ENCODE measurements at regions not wholly inside any gene's neighbourhood (a gene's known extent, or its start where the extent isn't known, plus 50 kb on each side); places are given as distances from the start of the nearest gene placed in this dataset.

GRCh38 chr6:167710363-167710920 lies 116.3 kb upstream of the AFDN start:
- no peak for DNase-seq

DNA sequence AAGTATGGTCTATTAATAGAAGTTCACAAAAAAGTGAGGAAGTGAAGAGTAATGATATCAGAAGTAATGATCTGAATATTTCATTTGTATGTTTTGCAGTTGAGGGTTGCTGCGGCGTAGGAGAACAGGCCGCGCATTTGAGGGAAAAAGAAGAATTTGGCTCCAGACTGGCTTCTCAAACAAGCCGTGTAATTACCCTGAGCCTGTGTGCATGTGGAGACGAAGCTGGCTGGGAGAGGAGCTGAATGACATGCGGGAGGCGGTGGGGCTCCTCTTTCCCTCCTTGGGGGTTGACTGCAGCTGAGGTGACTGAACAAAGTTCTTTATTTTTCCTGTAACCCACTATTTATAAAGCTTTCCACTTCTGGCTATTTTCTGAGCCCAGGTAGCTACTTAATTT lies 115.5 kb upstream of the AFDN start:
- no peak for DNase-seq

- DNase-seq: no peak
Observed at GRCh38 chr6:167711768-167712730, 114.7 kb upstream of the AFDN start.

DNA sequence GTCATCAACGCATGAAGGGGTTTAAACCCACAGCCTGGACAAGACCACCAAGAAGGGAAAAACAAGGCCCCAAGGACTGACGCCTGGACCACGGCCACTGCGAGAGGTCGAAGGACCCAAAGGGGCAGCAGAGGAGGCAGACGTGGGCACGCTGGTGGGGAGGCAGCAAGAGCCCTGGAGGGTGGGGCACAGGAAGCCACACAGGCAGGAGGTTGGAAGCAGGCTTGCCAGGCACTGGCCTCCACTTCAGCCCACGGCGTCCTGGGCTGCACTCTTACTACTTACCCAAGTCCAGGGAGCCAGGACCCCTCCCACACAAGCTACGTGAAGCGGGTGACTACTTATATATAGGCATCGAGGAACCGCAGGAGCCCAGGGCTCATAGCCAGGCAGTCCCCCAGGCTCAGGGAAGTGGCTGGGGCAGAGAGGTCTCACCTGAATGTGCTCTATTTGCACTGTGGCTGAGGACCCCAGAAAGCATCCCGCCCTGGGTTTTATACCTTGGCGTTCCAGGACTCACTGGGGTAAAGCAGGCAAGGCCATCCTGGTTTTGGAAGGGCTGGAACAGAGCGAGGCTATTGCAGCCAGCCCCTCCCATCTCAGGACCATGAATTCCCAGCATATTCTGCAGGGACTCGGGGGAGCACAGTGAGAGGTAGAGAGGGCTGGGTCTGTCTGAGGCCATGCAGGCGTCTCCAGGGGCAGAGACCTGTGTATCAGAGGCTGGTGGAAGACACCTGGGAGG lies 113.8 kb upstream of the AFDN start:
- DNase-seq: no peak

DNA sequence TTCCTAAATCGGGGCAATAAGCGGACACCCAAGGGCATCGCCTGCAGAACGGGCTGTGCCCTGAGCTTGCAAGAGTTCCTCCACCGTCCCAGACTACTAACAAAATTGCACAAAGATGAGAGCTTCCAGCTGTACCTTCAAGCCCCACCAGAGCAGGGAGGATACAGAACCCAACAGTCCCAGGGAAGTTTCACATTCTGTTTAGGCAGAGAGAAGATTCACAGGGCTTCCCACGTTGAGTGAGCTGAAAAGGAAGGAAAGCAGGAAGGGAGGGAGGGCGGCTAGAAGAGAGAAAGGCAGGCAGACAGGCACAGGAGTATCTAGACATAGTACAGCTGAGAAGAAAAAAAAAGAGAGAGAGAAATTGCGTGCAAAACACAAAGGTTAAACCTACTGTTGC lies 112.6 kb upstream of the AFDN start:
- DNase-seq: no peak

GRCh38 chr6:167717455-167717854 lies 109.3 kb upstream of the AFDN start:
- DNase-seq: no peak

GRCh38 chr6:167717867-167718266 lies 108.8 kb upstream of the AFDN start:
- no peak for DNase-seq

DNA sequence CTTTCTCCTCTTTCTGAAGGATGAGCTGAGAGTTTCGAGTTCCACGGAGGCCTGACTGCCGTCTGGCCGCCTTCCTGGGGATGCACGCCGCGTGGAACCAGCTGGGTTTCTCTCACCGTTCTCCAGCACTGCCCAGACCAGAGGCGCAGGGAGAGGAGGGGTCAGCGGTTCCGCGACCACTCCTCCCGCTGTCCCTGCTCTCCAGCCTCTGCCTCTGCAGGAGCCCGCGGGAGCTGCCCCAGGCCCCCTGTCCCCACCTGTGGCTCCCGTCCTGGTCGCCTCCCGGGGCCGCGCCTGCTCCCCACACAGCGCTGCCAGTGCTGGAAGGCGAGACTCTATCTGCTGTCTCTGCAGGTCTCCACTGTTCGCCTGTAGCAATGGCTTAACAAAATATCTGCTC lies 106.8 kb upstream of the AFDN start:
- no peak for DNase-seq

DNA sequence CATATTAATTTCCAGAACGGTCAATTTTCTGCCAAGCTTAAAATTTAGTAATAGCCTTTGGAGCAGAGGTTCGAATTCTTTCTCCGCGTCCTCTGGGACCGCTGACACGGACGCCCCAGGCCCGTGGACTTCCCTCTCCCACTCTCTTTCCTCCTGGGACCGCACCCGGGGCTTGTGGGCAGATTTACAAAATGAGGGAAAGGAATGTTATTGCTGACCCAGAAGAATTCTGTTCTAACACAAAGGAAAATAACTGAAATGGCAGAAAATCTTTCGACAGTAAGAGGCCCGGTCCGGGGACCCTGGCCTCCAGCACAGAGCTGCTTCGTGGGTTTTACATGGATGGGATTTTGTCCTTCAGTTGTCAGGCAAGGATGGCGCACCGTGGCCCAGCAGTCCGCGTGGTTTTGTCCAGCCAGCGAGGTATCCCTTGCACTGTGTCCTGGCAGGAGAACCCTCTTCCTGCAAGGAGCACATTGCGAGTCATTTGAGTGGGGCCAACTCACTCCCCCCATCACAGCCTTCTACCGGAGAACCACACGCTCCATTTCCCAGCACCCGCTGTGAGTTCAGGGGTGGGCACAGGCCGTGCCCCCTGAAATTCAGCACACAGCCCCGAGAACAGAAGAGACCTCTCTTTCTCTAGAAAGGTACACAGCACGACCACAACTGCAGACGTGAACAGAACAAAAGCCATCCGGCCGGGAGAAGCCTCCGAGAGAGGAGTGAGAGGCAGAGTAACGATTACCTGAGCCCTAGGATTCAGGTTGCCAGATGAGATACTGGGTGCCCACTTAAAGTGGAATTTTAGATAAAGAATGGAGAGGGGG lies 106.0 kb upstream of the AFDN start:
- no peak for DNase-seq

DNA sequence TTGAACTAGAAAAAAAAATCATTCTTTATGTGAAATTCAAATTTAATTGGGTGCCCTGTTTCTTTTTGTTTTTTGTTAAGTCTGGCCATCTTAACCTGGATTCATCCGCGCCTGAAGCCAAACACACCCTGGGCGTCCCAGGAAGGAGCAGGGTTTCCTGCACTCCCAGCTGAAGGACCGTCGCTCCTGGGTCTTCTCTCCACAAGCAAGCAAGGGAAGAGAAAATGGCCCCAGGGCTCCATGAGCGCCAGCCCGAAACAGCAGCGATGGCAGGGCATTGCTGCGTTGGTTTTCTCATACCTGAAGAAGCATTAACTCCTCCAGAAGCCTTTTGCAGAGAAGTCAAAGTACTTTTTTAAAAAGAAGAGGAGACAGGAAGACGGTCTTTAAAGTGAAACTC lies 105.4 kb upstream of the AFDN start:
- DNase-seq: no peak

DNA sequence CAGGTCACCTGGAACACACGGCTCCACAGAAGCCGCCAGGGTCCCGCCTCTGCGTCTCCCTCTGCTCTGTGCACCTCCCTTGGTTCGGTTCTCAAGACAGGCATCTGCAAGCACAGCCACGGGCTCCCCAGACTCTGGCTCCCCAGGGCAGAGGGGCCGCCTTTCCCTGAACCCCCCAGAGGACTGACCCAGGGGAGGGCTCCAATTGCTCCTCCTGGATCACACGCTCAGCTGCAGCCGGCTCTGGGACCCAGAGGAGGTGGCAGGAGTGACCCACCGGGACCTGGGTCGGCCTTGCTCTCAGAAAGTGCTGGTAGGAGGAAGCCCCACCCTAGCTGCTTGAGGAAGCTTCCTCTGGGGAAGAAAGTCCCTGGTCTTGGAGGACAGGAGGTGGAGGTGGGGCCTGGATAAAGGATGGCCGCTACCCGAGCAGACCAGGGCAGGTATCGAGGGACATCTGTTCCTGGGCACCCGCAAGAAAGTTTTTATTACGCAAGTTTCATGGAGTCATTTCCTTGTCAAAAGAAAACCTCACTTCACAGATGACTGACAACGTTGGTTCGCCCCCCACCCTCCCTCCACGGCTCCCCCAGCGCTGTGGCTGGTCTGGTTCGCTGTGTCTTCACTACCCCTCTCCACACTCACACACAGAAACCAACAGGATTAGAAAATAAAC lies 103.9 kb upstream of the AFDN start:
- no peak for DNase-seq

DNA sequence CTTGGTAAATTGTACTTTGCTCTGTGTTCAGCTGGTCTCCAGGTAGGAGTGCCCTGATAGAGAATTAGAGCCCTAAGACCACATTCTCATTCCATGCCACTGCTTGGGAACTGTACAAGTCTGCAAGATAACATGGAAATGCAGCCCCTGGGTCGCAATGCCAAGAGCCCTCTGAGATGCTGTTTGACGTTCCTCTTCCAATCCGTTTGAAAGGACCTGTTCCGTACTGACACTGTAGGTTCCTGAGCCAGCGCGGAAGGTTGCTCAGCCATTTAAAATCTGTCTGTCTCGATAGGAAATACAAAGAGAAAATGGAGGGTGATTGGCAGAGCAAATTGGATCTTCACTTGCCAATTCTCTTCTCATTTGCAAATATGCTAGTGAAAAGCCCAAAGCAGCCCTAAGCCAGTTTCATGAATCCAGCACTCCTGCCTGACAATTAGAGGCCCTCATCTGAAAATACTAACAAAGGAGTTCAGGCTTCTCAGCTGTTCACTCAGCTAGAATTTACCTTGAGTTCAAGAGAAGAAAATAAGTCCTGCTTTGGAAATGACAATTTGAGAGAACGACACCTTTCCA lies 100.6 kb upstream of the AFDN start:
- no peak for DNase-seq

DNA sequence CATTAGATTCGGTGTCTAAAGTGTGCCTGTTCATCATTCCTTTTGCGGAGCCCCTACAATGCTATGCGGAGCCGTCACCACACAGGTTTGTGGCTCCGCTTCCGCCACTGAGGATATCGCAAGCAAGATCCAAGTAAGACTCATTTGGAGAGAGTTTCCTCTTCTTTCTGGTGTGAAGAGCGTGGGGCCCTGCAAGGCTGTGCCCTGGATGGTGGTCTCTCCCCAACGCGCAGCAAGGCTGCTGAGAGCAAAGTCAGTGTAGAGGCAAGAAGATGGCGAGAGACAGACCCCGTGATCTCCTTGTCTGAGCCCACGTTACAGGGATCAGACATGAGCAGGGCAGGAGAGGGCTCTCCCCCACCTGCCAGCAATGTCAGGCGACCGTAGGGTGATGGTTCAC lies 96.3 kb upstream of the AFDN start:
- no peak for DNase-seq

DNA sequence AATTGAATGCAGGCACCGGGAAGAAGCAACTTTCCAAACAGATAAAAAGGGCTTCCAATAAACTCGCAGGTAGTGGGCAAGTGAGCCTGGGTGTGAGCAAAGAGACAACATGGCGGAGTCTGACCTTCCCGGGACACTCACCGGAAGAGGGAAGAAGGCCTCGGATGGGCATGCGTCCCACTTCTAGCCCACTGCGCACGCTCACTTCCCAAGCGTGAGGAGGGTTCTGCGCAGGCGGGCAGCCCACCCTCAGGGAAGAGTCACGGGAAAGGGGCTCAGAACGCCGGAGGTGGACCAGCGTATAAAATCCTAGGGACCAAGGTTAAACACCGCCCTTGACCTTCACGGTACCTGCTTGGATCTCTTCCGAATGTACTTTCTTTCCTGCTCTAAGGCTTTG lies 95.5 kb upstream of the AFDN start:
- DNase-seq: no peak

DNA sequence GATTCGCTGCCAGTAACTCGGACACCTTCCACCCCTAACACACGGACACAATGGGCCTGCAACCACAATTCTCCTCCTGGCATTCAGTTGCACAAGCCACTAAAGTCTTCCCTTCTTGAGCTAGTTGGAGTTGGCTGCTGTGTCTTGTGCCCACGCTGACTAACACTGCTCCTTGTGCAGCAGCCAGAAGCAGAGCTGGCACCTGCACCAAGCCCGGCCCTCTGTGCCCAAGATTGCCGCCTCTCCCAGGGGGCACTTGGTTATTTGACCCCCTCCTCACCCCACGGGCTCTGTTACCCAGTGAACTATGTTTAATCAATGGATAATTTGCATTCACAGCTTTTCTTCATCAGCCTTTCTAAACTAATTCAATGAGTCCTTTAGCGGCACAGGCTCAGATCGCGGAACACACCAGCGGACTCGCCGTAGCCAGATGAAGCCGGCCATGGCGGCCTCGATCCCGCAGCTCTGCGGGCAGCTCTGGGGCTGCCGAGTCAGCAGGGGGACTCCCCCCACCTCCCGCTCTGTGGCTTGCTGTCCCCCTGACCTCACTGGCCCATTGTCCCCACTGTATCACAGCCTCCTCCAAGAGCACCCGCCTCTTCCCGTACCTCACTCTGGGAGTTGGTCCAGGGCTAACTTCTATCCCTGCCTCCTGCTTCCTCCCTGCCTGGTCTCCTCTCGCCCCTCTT lies 94.8 kb upstream of the AFDN start:
- DNase-seq: no peak

GRCh38 chr6:167733740-167734661 lies 92.7 kb upstream of the AFDN start:
- peak in 1 of 2 experiments; percentile 35 for DNase-seq

GRCh38 chr6:167734662-167735083 lies 92.0 kb upstream of the AFDN start:
- no peak for DNase-seq

DNA sequence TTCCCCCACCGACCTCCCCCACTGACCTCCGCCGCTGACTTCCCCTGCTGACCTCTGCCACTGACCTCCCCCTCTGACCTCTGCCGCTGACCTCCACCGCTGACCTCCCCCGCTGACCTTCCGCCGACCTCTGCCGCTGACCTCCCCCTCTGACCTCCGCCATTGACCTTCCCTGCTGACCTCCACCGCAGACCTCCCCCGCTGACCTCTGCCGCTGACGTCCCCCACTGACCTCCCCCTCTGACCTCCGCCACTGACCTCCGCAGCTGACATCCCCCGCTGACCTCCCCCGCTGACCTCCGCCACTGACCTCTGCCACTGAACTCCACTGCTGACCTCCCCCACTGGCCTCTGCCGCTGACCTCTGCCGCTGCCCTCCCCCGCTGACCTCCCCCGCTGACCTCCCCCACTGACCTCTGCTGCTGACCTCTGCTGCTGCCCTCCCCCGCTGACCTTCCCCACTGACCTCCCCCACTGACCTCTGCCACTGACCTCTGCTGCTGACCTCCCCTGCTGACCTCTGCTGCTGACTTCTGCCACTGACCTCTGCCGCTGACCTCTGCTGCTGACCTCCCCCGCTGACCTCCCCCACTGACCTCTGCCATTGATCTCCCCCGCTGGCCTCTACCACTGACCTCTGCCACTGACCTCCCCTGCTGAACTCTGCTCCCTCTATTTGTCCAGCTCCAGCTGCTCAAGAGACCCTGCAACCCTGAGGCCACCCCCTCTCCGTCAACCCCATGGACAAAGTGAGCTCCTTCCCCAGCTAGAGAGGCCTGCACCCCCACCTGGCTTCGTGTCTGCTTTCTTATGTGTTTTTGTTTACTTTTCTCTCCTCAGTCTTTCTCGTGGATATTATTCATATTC lies 91.4 kb upstream of the AFDN start:
- no peak for DNase-seq

DNA sequence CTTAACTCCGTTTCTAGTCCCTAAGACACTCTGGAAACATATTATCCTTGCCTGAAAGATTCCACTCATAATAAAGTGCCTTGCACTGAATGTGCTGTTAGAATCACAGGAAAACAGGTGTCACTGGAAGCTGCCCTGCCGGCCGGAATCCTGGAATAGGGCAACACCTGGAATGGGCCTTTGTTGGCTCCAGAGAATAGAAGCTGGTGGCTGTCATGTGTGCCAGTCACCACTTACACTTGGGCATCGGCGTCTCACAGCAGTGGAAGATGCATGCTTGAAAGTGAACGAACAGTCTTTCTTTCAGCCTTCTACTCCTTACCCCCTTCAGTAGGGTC lies 90.8 kb upstream of the AFDN start:
- no peak for DNase-seq

All from NCI-H187 (cell line).